HEK293T (cell line): ENCODE measurements at regions not wholly inside any gene's neighbourhood (a gene's known extent, or its start where the extent isn't known, plus 50 kb on each side); places are given as distances from the start of the nearest gene placed in this dataset.

Source experiments
- FOXM1 ChIP-seq: fragments of 450-650 bp; IDR thresholded peaks from 2 replicates; pipeline ENCODE4 v1.6.1; 2017; ENCODE audit warnings: mild to moderate bottlenecking, borderline replicate concordance
- HDGF ChIP-seq: fragments of 450-650 bp; IDR thresholded peaks from 2 replicates; pipeline ENCODE4 v1.6.1; 2017; ENCODE audit warnings: antibody characterized with exemption, borderline replicate concordance
- L3MBTL2 ChIP-seq: fragments of 450-650 bp; conservative IDR thresholded peaks from 2 replicates; pipeline ENCODE4 v1.6.1; 2016; ENCODE audit warnings: mild to moderate bottlenecking
- NFRKB ChIP-seq: fragments of 450-650 bp; IDR thresholded peaks from 2 replicates; pipeline ENCODE4 v1.6.1; 2016; ENCODE audit warnings: mild to moderate bottlenecking, moderate library complexity
- SP1 ChIP-seq: fragments of 450-650 bp; IDR thresholded peaks from 2 replicates; pipeline ENCODE4 v1.6.1; 2017
- SUZ12 ChIP-seq: fragments of 450-650 bp; IDR thresholded peaks from 2 replicates; pipeline ENCODE4 v1.6.1; 2016; ENCODE audit warnings: mild to moderate bottlenecking

DNA sequence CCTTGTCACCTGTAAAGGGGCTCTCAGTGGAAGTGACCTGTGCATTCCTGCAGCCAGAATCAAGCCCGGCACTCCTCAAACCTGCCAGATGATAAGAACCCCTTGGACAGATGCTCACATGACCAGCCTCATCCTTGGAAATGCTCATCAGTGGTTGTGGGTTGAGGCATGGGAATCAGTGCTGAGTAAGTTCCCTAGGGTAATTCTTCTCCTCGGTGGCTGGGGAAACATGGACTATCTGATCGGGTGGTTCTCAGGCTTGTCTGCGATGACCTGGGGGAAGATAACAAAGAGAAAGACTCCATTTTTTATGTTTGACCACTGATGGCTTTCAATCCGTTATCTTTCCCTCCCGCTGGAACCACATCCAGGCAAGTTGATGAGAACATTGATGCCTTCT is 84.0 kb downstream of the SPP2 start:
- TF ChIP-seq NFRKB (no peak), SUZ12 (no peak), SP1 (no peak), FOXM1 (no peak), HDGF (no peak), L3MBTL2 (no peak)
